Esophagus (tissue), 2 donors: ENCODE measurements at regions not wholly inside any gene's neighbourhood (a gene's known extent, or its start where the extent isn't known, plus 50 kb on each side); places are given as distances from the start of the nearest gene placed in this dataset.

Experiments used
- H3K27ac ChIP-seq, 2 donors: one replicate each; pipeline ENCODE4 v1.5.1; 2013; ENCODE audit warnings: low read depth in 2 of 2, mild to moderate bottlenecking in 2 of 2, inconsistent platforms in 1 of 2, low read length in 1 of 2, moderate library complexity in 1 of 2
- H3K27me3 ChIP-seq, 2 donors: one replicate each; pipeline ENCODE4 v1.6.1; 2013; ENCODE audit warnings: low read length in 2 of 2, control low read depth in 1 of 2, mild to moderate bottlenecking in 1 of 2; ENCODE audit not compliant: insufficient read depth in 2 of 2, control insufficient read depth in 1 of 2
- H3K36me3 ChIP-seq, 2 donors: one replicate each; pipeline ENCODE4 v1.6.1; 2013; ENCODE audit warnings: low read length in 1 of 2; ENCODE audit not compliant: control insufficient read depth in 2 of 2, insufficient read depth in 2 of 2
- H3K4me1 ChIP-seq, 2 donors: one replicate each; pipeline ENCODE4 v1.6.1; 2013; ENCODE audit warnings: low read length in 1 of 2; ENCODE audit not compliant: control insufficient read depth in 2 of 2, insufficient read depth in 2 of 2
- H3K4me3 ChIP-seq, 2 donors: one replicate each; pipeline ENCODE4 v1.5.1; 2013; ENCODE audit warnings: low read length in 2 of 2, mild to moderate bottlenecking in 2 of 2, low read depth in 1 of 2, moderate library complexity in 1 of 2
- H3K9me3 ChIP-seq, 2 donors: one replicate each; pipeline ENCODE4 v1.6.1; 2013; ENCODE audit warnings: mild to moderate bottlenecking in 2 of 2, low read depth in 1 of 2, low read length in 1 of 2, moderate library complexity in 1 of 2; ENCODE audit not compliant: control insufficient read depth in 2 of 2, insufficient read depth in 1 of 2
- WGBS, 2 donors: extraction: QIAGEN DNeasy Blood & Tissue Kit; methylation state at CpG; one replicate each; pipeline ENCODE4 v1.1.7; 2013; 5-methylcytosine and 5-hydroxymethylcytosine counted together
- donor health status: healthy with polysubstance abuse.
- donor health status: Bipolar disorder and iron deficiency.

- Histone ChIP-seq H3K4me1 (no peaks in the 10 kb centered on the region), H3K27me3 (no peaks in the 10 kb centered on the region), H3K27ac (no peak overlapping the region), H3K9me3 (peaks cover 2% of the 10 kb centered on the region in 2 donors), H3K36me3 (no peaks in the 10 kb centered on the region), H3K4me3 (no peak overlapping the region)
- 61 to 78% methylated on average over 3 of the region's 3 CpGs for WGBS, 2 donors
These were observed 87.6 kb upstream of the ADARB2 start for GRCh38 chr10:1824928-1825327.

GRCh38 chr10:1814556-1814955, 77.2 kb upstream of the ADARB2 start:
- Histone ChIP-seq H3K27ac (no peak overlapping the region), H3K4me3 (no peak overlapping the region), H3K4me1 (no peaks in the 10 kb centered on the region), H3K9me3 (no peaks in the 10 kb centered on the region), H3K27me3 (no peaks in the 10 kb centered on the region), H3K36me3 (no peaks in the 10 kb centered on the region)
- 73 to 77% methylated on average over 1 of the region's 1 CpG for WGBS, 2 donors

GRCh38 chr10:1809139-1809741, 71.9 kb upstream of the ADARB2 start:
- no peaks in the 10 kb centered on the region for H3K27me3 ChIP-seq
- WGBS, 2 donors = 88% methylated on average over 27 of the region's 27 CpGs
- H3K27ac ChIP-seq = no peak overlapping the region
- no peaks in the 10 kb centered on the region for H3K4me1 ChIP-seq
- no peaks in the 10 kb centered on the region for H3K36me3 ChIP-seq
- H3K4me3 ChIP-seq = no peak overlapping the region
- H3K9me3 ChIP-seq = peaks cover 2 to 3% of the 10 kb centered on the region in 2 donors

GRCh38 chr10:1807924-1808323, 70.6 kb upstream of the ADARB2 start:
- Histone ChIP-seq H3K4me1 (no peaks in the 10 kb centered on the region), H3K36me3 (no peaks in the 10 kb centered on the region), H3K27me3 (no peaks in the 10 kb centered on the region), H3K9me3 (peaks cover 2 to 3% of the 10 kb centered on the region in 2 donors), H3K27ac (no peak overlapping the region), H3K4me3 (no peak overlapping the region)
- WGBS, 2 donors = 87 to 88% methylated on average over 25 of the region's 25 CpGs

GRCh38 chr10:1807196-1807595, 69.9 kb upstream of the ADARB2 start:
- H3K27ac ChIP-seq = no peak overlapping the region
- H3K4me1 ChIP-seq = no peaks in the 10 kb centered on the region
- H3K9me3 ChIP-seq = peaks cover 2 to 3% of the 10 kb centered on the region in 2 donors
- H3K36me3 ChIP-seq = no peaks in the 10 kb centered on the region
- H3K4me3 ChIP-seq = no peak overlapping the region
- no peaks in the 10 kb centered on the region for H3K27me3 ChIP-seq
- 85 to 86% methylated on average over 9 of the region's 9 CpGs for WGBS, 2 donors

GRCh38 chr10:1802413-1802812, 65.1 kb upstream of the ADARB2 start:
- H3K27me3 ChIP-seq = no peaks in the 10 kb centered on the region
- peaks cover 0 to 2% of the 10 kb centered on the region in 2 donors for H3K4me1 ChIP-seq
- no peak overlapping the region for H3K27ac ChIP-seq
- no peaks in the 10 kb centered on the region for H3K9me3 ChIP-seq
- H3K36me3 ChIP-seq = no peaks in the 10 kb centered on the region
- H3K4me3 ChIP-seq = no peak overlapping the region
- WGBS, 2 donors = 87 to 96% methylated on average over 2 of the region's 2 CpGs

GRCh38 chr10:1788401-1788800, 51.1 kb upstream of the ADARB2 start:
- WGBS, 2 donors = 73 to 74% methylated on average over 9 of the region's 9 CpGs
- Histone ChIP-seq H3K27me3 (no peaks in the 10 kb centered on the region), H3K4me3 (no peak overlapping the region), H3K27ac (no peak overlapping the region), H3K36me3 (no peaks in the 10 kb centered on the region), H3K4me1 (no peaks in the 10 kb centered on the region), H3K9me3 (no peaks in the 10 kb centered on the region)
